ENCODE measurements at regions not wholly inside any gene's neighbourhood (a gene's known extent, or its start where the extent isn't known, plus 50 kb on each side); places are given as distances from the start of the nearest gene placed in this dataset.
"Not testable (repeated sequence)": the region's sequence is repeated elsewhere in the genome, so short reads cannot be mapped to it uniquely, and the experiment has no call there.

GRCh38 chr19:31529121-31529520 lies 179.9 kb upstream of the TSHZ3 start:
- no peak for DNase-seq (ENCODE audit: low read depth)

- no peak for DNase-seq (ENCODE audit: low read depth)
Measured at GRCh38 chr19:31530781-31531180, 181.5 kb upstream of the TSHZ3 start.

GRCh38 chr19:31531326-31531725 lies 182.1 kb upstream of the TSHZ3 start:
- DNase-seq (ENCODE audit: low read depth) = no peak

- DNase-seq (ENCODE audit: low read depth) = no peak
Measured at GRCh38 chr19:31532034-31532433, 182.8 kb upstream of the TSHZ3 start.

GRCh38 chr19:31533114-31533513 lies 183.9 kb upstream of the TSHZ3 start:
- no peak for DNase-seq (ENCODE audit: low read depth)

GRCh38 chr19:31534231-31534630 lies 185.0 kb upstream of the TSHZ3 start:
- no peak for DNase-seq (ENCODE audit: low read depth)

GRCh38 chr19:31534786-31535657 lies 185.8 kb upstream of the TSHZ3 start:
- DNase-seq (ENCODE audit: low read depth) = no peak

- DNase-seq (ENCODE audit: low read depth) = no peak
Measured at GRCh38 chr19:31535691-31536460, 186.6 kb upstream of the TSHZ3 start.

GRCh38 chr19:31537136-31537535 lies 187.9 kb upstream of the TSHZ3 start:
- no peak for DNase-seq (ENCODE audit: low read depth)

- not testable (repeated sequence) for DNase-seq (ENCODE audit: low read depth)
Measured at GRCh38 chr19:31537902-31538301, 188.7 kb upstream of the TSHZ3 start.

GRCh38 chr19:31538879-31539278 lies 189.6 kb upstream of the TSHZ3 start:
- no peak for DNase-seq (ENCODE audit: low read depth)

GRCh38 chr19:31539386-31539785 lies 190.2 kb upstream of the TSHZ3 start:
- DNase-seq (ENCODE audit: low read depth) = no peak

GRCh38 chr19:31541396-31541795 lies 192.2 kb upstream of the TSHZ3 start:
- no peak for DNase-seq (ENCODE audit: low read depth)

- no peak for DNase-seq (ENCODE audit: low read depth)
Measured at GRCh38 chr19:31543456-31543855, 194.2 kb upstream of the TSHZ3 start.

- no peak for DNase-seq (ENCODE audit: low read depth)
Measured at GRCh38 chr19:31545777-31546176, 196.5 kb upstream of the TSHZ3 start.

GRCh38 chr19:31546205-31546960 lies 197.1 kb upstream of the TSHZ3 start:
- no peak for DNase-seq (ENCODE audit: low read depth)

- no peak for DNase-seq (ENCODE audit: low read depth)
Measured at GRCh38 chr19:31548941-31549340, 199.7 kb upstream of the TSHZ3 start.

GRCh38 chr19:31553112-31553845 lies 204.0 kb upstream of the TSHZ3 start:
- no peak for DNase-seq (ENCODE audit: low read depth)

GRCh38 chr19:31553846-31554215 lies 204.6 kb upstream of the TSHZ3 start:
- no peak for DNase-seq (ENCODE audit: low read depth)

- no peak for DNase-seq (ENCODE audit: low read depth)
Measured at GRCh38 chr19:31554360-31554759, 205.1 kb upstream of the TSHZ3 start.

GRCh38 chr19:31555634-31556215 lies 206.5 kb upstream of the TSHZ3 start:
- no peak for DNase-seq (ENCODE audit: low read depth)

GRCh38 chr19:31559494-31559893 lies 210.3 kb upstream of the TSHZ3 start:
- no peak for DNase-seq (ENCODE audit: low read depth)
